ENCODE measurements at regions not wholly inside any gene's neighbourhood (a gene's known extent, or its start where the extent isn't known, plus 50 kb on each side); places are given as distances from the start of the nearest gene placed in this dataset.

GRCh38 chr2:177080746-177081284 lies 131.8 kb upstream of the HNRNPA3 start:
- no peak for DNase-seq

- DNase-seq = no peak
Measured at GRCh38 chr2:177084607-177085006, 128.0 kb upstream of the HNRNPA3 start.

GRCh38 chr2:177088529-177088928 lies 124.1 kb upstream of the HNRNPA3 start:
- DNase-seq = no peak

DNA sequence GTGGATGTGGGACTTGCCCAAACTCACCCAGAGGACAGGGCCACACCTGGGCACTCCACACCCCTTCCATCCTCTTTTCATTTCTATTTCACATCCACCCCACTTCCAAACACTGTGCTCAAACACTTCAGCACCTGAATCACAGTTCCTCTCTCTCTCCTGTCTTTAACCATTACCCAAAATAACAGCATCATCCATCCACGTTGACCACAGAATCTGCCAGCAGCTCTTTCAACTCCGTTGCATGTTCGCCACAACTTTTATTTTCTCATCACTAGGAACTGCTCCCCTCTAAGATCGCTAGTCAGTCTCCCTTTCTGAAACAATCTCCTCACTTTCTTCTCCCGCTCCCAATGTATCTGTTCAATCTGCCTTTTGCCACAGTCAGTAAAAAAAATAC lies 121.6 kb upstream of the HNRNPA3 start:
- DNase-seq = no peak

DNA sequence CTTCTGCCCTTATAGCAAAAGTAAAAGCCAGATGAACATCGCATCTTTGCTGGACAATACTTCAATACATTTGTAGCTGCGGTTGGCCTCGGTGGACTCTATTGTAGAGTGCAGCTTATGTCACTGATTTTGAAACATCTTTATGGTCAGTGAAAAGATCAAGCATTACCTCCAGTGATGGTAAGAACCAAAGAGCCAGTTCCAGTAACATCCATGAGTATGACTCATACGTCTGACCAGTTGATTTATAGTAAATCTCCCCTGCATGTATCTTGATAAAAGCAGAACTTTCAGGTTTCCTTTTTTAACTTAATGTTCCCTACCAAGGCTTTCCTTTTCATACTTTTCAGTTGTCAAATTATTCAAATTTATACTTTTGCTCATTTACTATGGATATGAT lies 119.2 kb upstream of the HNRNPA3 start:
- no peak for DNase-seq

DNA sequence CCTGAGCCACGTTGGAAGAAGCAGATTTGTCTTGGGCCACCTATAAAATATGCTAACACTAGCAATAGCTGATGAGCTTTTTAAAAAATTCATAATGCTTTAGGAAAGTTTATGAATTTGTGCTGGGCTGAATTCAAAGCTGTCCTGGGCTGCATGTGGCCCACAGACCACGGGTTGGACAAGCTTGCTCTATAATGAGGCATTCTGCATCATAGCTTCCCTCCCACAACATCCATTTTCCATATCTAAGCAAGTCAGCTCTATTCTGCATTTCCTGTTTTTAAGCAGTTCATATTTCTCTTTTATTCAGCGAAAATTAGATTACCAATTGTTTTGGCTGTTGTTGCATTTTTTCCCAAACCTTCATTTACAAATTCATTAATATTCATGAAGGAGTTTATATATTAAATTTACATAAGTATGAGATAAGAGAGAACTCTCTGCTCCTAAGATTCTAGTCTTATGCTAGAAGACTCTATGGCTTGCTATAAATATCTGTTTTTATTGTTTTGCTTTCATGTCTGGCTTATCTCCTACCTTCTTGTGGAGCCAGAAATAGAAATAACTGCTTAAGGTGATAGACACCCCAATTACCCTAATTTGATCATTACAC lies 114.5 kb upstream of the HNRNPA3 start:
- DNase-seq = peak; percentile 5

- DNase-seq = no peak
Measured at GRCh38 chr2:177101930-177102329, 110.7 kb upstream of the HNRNPA3 start.

DNA sequence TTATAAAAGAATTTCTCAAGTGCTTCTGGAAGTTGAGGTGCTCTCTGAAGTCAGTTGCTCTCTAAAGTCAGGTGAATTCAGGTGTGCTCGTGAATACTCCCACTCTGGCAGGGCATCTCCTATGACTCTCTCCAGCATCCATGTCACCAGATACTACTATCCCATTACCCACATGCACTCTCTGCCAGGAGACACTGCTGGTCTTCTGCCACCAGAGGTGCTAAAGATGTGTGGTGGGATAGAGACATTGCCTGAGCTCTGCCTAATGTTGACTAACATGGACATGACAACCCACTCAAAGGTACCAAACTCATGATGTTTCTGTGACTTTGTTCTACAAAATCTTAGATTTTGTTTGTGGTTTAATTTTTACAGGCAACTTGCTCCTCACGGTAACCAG lies 106.4 kb upstream of the HNRNPA3 start:
- DNase-seq = peak; percentile 33

DNA sequence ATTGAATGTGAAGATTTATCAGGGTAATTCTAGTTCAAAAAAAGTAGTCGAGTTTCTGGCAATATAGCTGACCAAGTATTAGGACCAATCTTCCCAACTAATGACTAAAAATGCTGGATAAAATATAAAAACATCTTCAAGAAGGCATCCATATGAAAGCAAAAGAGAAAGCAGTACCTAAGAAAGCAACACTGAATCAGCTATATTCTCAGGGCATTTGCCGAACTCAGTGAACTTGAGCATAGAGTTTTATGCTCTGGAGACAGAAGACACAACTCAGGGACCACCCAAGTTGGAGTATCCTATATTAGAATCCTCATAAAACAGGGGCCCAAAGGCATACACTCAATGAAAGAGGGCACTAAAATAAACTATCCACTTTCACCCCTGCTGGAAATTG lies 103.7 kb upstream of the HNRNPA3 start:
- no peak for DNase-seq

DNA sequence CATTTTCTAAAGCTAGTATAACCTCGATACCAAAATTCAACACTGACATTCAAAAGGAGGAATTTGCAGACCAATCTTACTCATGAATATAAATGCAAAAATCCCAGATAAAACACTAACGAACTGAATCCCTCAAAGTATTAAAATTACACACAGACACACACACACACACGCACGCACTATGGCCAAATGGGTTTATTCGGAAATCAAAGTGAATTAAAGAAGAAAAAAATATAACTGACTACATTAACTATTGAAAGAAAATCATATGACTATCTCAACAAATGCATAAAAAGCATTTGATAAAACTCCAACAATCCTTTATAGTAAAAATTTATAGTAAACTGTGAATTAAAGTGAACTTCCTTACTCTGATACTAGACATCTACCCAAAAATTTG lies 97.9 kb upstream of the HNRNPA3 start:
- DNase-seq = no peak

DNA sequence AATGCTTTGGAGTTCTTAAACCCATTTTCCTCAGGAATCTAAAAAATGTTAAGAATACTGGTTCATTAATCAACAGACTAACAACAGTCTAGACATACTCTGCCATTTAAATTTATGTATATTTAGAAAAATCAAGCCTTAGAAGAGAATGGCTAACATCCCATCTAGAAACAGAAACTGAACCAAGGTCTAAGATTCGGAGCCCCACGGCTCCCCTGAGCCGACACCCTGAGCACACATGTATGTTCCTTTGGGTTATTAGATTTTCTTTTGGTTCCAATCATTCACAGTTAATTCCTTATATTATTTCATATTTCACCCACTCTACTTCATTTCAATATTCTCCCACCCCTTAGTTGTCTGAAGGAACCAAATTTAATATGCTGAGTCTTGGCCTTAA lies 94.8 kb upstream of the HNRNPA3 start:
- no peak for DNase-seq

GRCh38 chr2:177118636-177119035 lies 94.0 kb upstream of the HNRNPA3 start:
- DNase-seq = no peak

DNA sequence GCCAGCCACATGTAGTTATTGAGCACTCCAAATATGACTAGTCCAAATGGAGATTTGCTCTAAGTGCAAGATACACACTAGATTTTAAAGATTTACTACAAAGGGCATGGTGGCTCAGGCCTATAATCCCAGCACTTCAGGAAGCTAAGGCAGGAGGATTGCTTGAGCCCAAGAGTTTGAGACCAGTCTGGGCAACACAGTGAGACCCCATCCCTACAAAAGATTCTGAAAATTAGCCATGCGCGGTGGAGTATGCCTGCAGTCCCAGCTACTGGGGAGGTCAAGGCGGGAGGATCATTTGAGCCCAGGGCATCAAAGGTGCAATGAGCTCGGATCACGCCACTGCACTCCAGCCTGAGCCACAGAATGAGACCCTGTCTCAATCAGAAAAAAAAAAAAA lies 93.5 kb upstream of the HNRNPA3 start:
- DNase-seq = no peak

DNA sequence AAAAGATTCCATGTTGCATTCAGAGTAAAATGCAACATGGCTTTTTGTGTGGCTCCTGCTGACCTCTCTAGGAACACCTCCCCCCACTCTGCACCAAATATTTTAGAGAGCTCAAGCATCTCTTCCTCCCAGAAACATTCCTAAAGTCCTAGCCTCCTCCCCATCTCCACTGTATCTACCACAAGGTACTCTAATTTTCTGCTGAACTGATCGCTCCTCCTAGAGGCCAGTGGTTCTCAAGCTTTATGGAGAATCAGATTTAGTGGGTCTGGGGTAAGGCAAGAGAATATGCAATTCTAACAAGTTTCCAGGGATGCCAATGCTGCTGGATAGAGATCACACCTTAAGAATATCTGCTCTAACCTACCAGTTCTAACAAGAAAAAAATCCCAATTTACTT lies 89.5 kb upstream of the HNRNPA3 start:
- no peak for DNase-seq

DNA sequence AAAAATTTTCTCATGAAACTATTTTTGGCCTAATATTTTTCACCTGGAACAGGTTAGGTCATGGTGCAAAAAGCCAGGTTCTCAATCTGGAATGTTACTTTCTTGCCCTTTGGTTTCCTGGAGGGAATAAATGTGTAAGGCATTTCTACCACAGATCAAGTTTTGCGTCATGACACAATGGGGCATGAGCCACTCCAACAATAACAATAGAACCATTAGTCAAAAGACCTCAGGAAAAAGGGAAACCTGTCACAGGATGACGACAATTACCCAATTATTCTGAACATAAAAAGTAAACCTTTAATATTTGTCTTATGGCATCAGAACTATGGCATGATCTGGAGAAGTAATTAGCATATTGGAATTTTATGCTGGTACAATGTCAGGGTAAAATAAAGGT lies 88.2 kb upstream of the HNRNPA3 start:
- no peak for DNase-seq

DNA sequence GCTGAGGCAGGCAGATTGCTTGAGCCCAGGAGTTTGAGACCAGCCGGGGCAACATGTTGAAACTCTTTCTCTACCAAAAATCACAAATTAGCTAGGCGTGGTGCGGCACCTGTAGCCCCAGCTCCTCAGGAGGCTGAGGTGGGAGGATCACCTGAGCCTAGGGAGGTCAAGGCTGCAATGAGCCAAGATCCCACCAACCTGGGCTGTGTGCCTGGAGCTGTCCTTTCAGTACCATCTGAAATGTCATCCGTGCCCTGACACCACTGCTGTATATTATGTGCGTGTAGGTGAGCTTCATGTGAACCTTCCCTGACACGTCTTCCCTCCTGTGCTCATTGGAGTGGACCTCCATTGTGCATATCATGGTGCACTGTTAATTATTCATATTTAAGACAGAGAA lies 84.8 kb upstream of the HNRNPA3 start:
- DNase-seq = no peak

GRCh38 chr2:177129610-177130009 lies 83.0 kb upstream of the HNRNPA3 start:
- DNase-seq = no peak

- DNase-seq = no peak
Measured at GRCh38 chr2:177131858-177132257, 80.7 kb upstream of the HNRNPA3 start.

GRCh38 chr2:177138823-177139222 lies 73.8 kb upstream of the HNRNPA3 start:
- DNase-seq = no peak

- DNase-seq = no peak
Measured at GRCh38 chr2:177141866-177142265, 70.7 kb upstream of the HNRNPA3 start.

- no peak for DNase-seq
Measured at GRCh38 chr2:177143444-177143843, 69.2 kb upstream of the HNRNPA3 start.

GRCh38 chr2:177147093-177147694 lies 65.4 kb upstream of the HNRNPA3 start:
- peak; percentile 80 for DNase-seq

GRCh38 chr2:177147834-177148445 lies 64.7 kb upstream of the HNRNPA3 start:
- DNase-seq = peak; percentile 9

DNA sequence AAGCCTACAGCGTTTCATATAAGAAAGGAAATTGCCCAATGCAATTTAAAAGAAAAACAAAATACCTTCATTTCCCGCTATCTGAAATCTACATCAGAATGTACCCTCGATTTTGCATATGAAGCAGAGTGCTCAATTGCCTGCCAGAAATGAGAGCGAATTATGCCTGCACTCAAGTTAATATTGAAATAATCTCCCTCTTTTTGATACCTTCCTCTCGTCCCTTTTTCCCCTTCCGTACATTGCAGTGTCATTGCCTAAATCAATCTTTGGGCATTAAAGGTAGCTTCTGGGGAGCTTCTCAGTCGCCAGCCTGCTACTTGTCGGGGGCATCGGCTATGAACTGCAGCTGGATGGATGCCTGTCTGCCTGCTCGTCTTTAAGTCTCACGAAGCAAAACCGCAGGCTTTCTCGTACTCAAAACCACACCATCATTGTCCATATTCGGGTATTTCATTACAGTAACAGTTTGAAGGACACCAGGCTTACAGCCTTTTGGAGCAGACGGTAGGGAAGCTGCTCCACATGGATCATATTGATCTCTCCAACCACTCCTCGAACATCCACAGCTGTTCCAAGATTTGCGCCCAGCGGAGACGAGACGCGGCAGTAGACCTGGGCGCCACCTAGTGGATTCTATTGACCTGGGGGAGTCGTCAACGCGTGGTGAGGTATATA lies 64.0 kb upstream of the HNRNPA3 start:
- peak; percentile 85 for DNase-seq

Measured in hematopoietic multipotent progenitor cell treated with erythropoietin and hydrocortisone succinate and interleukin-3 and kit ligand, for 6 days (in vitro differentiated cells).